ENCODE measurements at regions not wholly inside any gene's neighbourhood (a gene's known extent, or its start where the extent isn't known, plus 50 kb on each side); places are given as distances from the start of the nearest gene placed in this dataset.

DNA sequence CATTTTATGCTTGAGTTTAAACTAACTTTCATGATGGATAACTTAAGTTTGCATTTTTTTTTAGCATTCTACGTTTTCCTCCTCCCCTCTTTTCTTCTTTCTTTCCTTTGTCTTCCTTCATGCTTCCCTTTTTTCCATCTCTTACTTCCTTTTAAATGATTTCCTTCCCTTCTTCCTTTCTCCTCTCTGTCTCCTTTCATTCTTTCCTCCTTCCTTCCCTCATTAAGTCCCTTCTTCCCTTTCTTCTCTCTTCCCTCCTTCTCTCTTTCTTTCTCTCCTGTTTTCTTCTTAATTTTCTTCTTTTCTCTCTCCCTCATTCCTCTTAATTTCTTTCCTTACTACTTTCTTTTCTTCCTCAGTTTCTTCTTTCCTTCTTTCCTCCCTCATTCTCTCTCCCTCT, 376.0 kb downstream of the LRIG3 start:
- no peak for DNase-seq

DNA sequence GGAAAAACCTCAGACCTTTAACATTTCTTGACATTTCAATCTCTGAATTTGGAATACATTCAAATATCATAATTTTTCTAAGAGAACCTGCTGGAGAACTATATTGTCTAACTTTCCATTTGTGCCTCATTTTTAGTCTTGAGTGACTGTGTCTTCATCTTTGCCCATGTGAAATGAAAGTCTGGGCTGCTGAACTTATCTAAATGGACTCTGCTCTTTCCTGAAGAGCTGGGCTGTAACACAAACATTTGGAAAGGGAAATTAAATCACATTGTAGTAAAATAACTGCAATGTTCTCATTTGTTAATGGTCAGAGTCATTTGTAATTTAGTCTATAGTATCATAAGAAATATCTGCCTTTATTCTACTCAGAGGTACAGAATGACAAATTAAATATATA, 373.1 kb downstream of the LRIG3 start:
- no peak for DNase-seq

DNA sequence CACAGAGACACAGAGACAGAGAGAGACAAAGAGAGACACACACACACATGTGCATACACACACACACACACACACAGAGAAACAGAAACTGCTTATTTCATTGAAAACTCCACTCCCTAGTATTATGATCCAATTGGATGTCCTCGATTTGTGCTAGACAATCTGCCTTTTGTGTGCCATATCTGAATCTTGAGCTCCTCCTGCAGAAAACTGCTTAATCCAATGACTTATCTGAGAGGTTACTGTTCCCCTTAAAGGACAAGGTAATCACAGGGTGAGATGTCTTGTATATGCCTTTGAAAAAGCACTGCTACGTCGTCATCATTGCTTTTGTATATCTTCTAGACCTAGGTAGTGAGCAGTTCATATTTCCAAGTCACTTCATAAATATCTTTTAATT, 371.5 kb downstream of the LRIG3 start:
- DNase-seq: no peak

DNA sequence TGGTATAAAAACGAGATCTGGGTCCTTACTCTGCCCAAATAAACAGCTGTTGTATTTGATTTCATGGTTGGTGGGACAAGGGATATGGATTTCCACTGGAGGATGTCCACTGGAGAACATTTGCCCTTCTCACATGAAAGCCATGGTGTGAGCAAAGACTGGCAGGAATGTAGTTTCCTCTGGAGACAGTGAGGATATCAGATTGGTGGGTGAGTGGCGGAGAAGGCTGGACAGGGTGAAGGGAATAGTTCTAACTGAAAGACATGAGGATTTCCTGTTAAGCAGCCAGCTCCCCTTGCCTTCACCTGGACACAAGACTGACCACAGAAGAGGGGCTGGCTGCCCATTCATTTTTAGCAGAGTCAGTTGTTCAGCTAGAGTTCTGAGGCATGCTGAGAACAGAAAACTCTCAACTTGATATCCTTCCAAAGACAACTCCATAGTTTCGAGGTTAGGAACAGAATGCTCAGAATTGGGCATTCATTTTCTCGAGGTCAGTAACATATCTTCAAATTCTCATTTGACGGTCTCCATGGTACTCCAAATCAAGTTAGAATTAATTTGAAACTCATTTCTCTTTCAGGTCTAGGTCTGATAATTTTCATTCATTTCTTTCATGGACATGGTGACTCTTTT, 365.7 kb downstream of the LRIG3 start:
- no peak for DNase-seq

GRCh38 chr12:58557171-58557570, 363.1 kb downstream of the LRIG3 start:
- DNase-seq: no peak

GRCh38 chr12:58557661-58558060, 362.6 kb downstream of the LRIG3 start:
- no peak for DNase-seq

GRCh38 chr12:58563621-58564020, 356.7 kb downstream of the LRIG3 start:
- no peak for DNase-seq

GRCh38 chr12:58564721-58565120, 355.6 kb downstream of the LRIG3 start:
- no peak for DNase-seq

- no peak for DNase-seq
These were observed 353.7 kb downstream of the LRIG3 start for GRCh38 chr12:58566599-58566998.

GRCh38 chr12:58567189-58567588, 353.1 kb downstream of the LRIG3 start:
- no peak for DNase-seq

DNA sequence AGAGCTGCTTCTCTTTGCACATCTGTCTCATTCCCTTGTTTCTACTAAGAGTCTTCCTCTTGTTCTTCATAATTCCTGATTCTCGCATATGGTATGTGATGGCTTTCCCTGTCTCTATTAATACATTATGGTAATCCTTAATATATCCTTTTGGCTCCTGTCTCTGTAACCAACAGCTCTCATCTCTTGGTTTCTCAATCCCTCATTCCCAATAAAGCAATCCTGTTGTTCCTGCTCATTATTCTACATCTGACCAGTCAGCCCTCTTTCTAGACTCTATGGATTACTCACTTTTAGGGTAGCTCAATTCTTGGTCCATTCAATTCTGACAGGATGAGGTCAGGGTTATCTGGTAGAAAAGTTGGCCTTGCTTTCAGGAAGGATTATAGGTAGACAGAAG, 349.9 kb downstream of the LRIG3 start:
- DNase-seq: no peak

DNA sequence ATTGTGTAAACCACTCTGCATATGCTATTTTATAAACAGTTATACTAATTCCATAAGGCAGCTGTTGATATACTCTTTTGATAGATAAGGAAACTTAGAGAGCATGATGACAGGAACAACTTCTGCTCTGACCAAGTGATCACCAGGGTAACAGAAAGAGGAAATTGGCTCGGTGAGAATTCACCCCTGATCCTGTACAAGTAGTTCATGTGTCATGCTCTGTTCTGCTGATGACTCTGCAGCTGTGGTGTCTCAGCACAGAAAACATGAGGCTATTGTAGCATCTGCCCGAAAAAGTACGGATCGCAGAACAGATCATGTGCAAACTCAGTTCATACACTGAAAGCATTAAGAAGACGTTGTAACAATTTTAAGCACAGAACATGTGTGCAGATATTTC, 345.0 kb downstream of the LRIG3 start:
- DNase-seq: no peak

GRCh38 chr12:58576081-58576480, 344.2 kb downstream of the LRIG3 start:
- no peak for DNase-seq

- DNase-seq: no peak
These were observed 343.4 kb downstream of the LRIG3 start for GRCh38 chr12:58576916-58577315.

GRCh38 chr12:58580095-58580494, 340.2 kb downstream of the LRIG3 start:
- DNase-seq: no peak

DNA sequence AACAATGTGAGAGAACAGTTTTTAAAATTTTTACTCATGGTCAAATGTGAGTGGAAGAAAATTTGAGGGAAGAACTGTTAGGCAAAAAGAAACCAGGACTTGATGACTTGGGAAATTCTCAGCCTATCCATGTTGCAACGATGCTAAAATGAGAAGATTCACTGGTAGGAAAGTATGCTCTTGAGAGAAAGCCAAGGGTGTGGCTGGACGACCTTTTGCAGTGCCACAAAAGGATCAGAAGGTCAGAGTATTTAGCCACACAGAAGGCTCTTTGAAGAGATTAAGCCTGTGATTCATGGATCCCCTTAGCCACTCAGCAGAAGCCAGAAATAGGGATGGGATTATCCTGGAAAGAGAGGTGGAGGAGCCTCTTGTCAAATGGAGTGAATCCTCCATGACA, 336.8 kb downstream of the LRIG3 start:
- no peak for DNase-seq

DNA sequence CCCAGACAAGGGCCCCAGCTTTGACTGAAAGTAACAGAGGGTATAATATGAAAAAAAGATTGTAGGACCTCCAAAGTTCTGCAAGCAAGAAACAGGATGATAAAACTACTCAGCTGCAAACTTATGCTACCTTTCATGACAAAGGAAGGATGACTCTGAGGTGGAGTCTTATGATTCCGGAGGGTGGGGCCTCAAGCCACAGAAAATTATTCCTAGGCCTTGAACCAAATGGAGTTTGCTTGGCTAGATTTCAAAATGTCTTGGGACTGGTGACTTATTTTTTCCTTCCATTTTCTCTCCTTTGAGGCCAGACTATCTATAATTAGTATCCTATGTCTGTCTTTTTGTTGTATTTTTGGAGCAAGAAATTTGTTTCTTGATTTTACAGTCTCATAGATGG, 336.4 kb downstream of the LRIG3 start:
- DNase-seq: no peak

DNA sequence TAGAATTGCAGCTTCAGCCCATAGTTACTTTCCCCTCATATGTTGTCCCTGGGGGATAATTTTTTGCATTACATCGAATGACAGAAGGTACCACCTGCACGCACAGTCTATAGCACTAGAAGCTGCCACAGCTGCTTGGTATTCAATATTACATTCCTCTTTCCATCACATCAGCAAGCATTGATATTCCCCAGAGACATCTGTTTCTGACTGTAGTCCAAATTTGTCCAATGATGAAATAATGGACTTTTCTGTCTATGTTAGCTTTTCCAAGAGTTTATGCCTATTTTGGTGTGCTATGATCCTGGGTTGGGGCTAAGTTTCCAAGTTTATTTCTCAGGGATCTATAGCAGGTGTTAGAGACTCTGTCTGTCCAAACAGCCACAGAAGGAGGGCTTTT, 335.4 kb downstream of the LRIG3 start:
- DNase-seq: no peak

DNA sequence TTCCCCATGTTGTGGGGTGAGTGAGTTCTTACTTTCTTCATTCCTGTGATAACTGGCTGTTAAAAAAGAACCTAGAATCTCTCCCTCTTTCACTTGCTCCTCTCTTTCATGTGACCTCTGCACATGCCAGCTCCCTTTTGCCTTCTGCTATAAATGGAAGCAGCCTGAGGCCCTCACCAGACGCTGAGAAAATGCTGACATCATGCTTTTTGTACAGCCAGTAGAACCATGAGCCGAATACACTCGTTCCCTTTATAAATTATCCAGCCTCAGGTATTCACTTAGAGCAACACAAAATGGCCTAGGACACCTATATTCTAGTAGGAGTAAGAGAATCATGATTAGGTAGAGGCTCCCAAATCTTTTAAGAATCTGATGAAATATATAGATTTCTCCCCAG, 333.5 kb downstream of the LRIG3 start:
- no peak for DNase-seq

GRCh38 chr12:58588770-58589169, 331.5 kb downstream of the LRIG3 start:
- DNase-seq: no peak

DNA sequence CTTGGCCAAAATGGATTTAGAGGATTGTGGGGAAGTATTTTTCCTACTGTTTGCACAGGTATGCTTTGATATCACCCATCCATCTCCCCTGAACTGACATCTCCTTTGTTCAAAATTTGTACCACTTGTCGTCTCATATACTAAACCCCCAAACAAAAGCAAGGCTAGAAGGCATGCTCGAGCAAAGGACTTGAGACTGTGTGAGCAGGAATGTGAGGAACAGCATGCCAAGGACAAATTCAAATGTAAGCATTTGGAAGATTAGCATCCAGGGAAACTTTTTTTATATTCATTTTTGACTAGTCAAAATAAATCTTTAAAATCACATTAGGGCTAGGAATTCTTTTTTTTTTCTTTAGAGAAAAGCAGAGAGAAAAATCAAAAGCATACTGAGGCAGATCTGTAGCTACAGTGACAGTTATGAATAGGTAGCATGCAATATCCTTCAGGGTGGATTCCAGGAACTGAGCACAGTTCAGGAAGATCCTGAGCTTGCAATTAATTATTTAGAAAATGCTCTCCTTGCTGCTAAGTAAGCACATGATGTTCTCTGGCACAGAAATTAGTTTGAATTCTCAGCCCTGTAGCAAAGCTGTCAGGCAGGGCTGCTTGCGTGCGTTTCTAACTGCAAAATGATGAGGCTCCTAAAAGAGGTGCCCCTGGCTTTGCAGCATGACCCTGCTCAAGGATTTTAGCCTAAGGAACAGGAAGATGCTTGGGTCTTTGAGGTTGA, 327.7 kb downstream of the LRIG3 start:
- no peak for DNase-seq

DNA sequence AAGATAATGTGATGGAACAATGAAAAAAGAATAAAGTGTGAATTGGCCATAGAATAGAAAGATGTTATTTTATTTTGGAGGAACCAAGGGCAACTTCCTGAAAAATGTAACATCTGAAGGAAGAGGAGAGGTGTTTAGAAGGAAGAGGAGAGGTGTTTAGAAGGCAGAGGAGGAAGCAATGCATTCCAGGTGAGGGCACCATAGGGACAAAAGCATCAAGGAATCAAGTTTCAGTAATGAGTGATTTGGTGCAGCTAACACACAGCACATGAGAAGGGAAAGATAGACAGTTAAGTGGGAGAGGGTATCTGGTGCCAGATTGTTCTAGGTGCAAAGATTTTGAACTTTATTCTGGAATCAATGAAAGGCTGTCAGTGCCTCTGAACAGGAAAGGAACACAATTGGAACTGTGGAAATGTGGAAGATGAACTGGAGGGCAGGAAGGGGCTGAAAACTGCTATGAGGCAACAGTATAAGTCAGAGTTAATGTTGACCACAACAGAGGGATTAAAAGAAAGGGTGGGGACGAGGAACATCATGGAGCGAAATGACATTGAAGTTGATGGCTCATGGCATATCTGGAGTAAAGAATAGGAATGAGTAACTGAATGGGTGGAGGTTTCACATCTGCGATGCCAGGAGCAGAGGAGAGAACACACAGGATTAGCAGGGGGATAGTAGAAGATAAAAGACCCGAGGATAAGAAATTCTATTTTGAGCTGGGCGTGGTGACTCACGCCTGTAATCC, 326.6 kb downstream of the LRIG3 start:
- no peak for DNase-seq

DNA sequence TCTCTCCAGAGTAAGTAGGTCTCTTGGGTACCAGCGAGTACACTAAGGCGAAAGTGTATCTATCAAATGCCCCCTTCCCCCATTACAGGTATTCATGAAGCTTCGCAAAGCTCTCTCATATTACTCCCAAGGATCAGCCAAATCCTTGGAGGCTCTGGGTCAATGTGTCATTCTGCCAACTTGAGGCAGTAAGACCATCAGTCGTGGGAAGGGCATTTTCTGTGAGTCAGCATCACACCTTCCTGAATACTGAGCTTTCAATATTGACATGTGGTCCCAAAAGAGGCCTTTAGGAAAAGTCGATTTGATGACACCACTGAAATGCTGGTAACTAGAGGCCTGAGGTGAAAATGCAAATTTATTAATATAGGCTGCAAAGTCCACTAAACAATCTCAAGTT, 323.9 kb downstream of the LRIG3 start:
- no peak for DNase-seq

DNA sequence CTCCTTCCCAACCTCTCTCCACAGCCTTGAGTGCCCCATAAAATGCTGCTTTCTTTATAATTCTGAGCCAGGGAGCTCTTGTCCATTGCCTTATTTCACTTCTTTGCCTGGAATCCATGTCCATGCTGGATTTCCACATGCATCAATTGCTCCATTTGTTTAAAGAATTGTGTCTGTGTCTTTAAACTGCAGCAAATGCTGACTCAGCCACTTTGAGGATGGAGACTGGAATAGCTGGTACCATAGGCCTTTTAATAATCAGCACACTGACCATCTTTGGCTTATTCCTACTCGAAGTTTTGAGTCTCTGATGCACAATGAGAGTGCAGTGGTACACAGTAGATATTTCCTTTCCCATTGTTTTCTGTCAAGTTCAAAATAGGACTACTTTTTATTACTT, 318.8 kb downstream of the LRIG3 start:
- DNase-seq: no peak

All from CD4-positive, alpha-beta T cell treated with Interferon alpha-2 for 1 hour (primary cell).